Neuron (in vitro differentiated cells): ENCODE measurements at regions not wholly inside any gene's neighbourhood (a gene's known extent, or its start where the extent isn't known, plus 50 kb on each side); places are given as distances from the start of the nearest gene placed in this dataset.

Experiments
- H2AFZ ChIP-seq: one replicate; pipeline ENCODE4 v1.6.1; 2013; ENCODE audit warnings: low read depth, mild to moderate bottlenecking, inconsistent platforms, low read length, moderate library complexity
- H3K27me3 ChIP-seq: one replicate; pipeline ENCODE4 v1.6.1; 2013; ENCODE audit warnings: low read length; ENCODE audit not compliant: insufficient read depth
- H3K36me3 ChIP-seq: one replicate; pipeline ENCODE4 v1.6.1; 2013; ENCODE audit warnings: low read length; ENCODE audit not compliant: insufficient read depth
- H3K4me1 ChIP-seq: one replicate; pipeline ENCODE4 v1.6.1; 2013; ENCODE audit warnings: low read length; ENCODE audit not compliant: insufficient read depth
- H3K4me3 ChIP-seq: 2 replicates; pipeline ENCODE4 v1.5.1; 2013; ENCODE audit warnings: mild to moderate bottlenecking, low read length, moderate library complexity
- H3K9me3 ChIP-seq: one replicate; pipeline ENCODE4 v1.6.1; 2013; ENCODE audit warnings: low read length

DNA sequence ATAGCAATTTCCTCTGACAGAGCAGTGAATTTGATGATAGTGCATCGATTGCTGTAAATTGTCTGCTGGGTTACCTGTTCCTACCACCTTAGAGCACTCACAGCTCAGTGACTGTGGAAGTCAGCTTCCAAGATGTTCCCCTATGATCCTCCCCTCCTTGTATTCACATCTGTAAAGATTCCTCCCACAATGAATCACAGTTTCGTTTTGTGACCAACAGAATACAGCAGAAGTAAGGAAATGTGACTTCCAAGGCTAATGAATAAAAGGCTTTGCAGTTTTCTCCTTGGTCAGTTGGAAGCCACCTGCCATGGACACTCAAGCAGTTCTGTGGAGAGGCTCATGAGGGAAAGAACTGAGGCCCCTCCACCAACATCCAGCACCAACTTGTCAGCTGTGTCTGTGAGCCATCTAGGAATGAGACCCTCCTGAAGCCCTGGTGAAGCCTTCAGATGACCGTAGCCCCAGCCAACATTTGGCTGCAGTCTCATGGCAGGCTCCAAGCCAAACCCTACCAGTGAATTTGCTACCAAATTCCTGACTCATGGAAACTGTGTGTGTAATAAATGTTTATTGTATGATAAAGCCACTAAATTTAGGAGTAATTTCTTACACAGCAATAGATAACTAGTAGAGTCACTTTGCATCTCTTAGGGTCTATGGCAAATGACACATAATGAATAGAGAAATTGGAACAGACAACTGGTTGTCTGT is 309.5 kb upstream of the NPVF start:
- H3K36me3 ChIP-seq, result no peaks in the 10 kb centered on the region
- no peak overlapping the region for H2AFZ ChIP-seq
- peaks cover 16% of the 10 kb centered on the region for H3K27me3 ChIP-seq
- no peaks in the 10 kb centered on the region for H3K9me3 ChIP-seq
- no peaks in the 10 kb centered on the region for H3K4me1 ChIP-seq
- no peak overlapping the region for H3K4me3 ChIP-seq

DNA sequence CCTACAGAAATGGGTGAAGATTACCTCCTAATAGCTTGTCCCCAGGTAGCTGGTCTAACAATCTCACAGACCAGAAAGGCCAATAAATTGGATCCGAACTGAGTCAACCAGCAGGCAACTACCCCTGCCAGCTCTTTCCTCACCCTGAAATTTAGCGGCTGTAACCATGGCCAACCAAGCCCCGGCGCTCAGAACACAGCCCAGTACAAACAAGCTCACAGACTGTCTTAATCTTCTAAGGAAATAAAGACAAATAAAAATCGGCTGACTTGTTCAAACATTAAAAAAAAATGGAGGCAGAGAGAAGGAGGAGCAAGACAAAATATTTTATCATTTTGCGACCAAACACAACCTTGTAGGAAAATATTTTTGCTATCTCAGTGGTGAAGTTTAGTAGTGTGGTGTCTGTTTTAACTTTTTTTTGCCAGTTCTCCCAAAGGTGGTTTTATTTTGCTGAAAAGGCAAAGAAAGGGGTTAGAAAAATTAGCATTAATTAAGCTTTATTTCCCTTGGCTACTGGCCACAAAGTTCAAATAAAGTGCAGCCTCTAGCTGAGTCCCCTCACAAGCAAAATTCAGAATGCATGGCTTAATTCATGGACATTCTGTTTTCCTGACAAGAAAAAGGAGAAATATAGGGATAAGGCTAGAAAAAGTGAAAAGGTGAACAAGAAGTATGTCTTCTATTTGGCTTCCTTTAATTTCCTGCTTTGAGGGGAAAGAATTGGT is 313.0 kb upstream of the NPVF start:
- Histone ChIP-seq H2AFZ (no peak overlapping the region), H3K4me1 (no peaks in the 10 kb centered on the region), H3K9me3 (no peaks in the 10 kb centered on the region), H3K36me3 (no peaks in the 10 kb centered on the region), H3K4me3 (no peak overlapping the region), H3K27me3 (peaks cover 17% of the 10 kb centered on the region)

DNA sequence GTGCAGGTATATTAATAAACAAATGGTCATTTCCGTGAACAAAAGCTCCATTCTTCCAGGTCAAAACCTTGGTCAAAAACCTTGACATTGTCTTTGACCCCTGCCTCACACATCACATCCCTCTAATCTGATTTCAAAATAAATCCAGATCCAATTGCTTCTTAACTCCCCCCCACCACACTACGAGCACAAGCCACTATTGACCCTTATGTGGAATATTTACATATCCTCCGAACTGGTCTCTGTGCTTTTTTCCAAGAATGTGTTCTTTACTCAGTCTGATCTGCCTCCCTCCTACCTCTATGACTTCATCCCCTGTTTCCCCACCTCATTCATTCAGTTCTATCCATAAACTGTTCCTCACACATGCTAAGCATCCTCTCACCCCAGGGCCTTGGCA is 313.6 kb upstream of the NPVF start:
- peaks cover 17% of the 10 kb centered on the region for H3K27me3 ChIP-seq
- H2AFZ ChIP-seq, result no peak overlapping the region
- no peaks in the 10 kb centered on the region for H3K9me3 ChIP-seq
- no peaks in the 10 kb centered on the region for H3K36me3 ChIP-seq
- no peaks in the 10 kb centered on the region for H3K4me1 ChIP-seq
- no peak overlapping the region for H3K4me3 ChIP-seq

DNA sequence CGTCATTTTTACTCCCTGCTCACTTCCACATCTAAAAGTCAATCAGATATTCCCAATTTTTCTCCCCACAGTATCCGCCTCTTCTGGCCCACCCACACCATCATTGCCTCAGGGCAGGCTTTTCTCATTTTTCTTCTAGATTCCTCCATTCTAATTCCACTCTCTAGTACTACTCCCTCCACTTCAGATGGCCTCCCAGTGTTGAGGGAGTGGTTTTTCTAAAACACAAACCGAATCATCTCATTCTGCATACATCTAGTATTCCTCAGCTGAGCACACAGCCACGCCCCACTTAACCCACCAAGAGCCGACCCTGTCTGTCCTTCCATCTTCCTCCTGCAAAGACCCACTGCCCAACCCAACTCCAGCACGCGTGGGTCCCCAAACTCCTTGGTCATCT is 314.9 kb upstream of the NPVF start:
- Histone ChIP-seq H3K4me1 (no peaks in the 10 kb centered on the region), H2AFZ (no peak overlapping the region), H3K36me3 (no peaks in the 10 kb centered on the region), H3K4me3 (no peak overlapping the region), H3K27me3 (peaks cover 14% of the 10 kb centered on the region), H3K9me3 (no peaks in the 10 kb centered on the region)

DNA sequence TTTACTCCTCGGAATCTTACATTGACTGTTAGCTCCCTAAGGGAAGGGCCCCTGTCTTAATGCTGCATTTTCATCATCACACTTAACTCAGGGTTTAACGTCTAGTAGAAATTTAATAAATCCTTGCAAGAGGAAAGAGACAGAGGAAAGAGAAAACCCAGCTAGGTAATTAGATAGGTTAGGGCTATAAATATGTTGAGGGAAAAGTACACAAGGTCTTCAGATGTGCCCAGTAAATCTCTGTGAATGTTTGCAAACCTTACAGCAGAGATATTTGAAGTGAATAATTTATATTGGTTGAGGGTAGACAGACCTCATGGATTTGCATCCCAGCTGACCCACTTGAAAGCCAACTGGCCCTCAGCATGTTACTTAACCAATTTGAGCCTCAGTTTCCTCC is 315.5 kb upstream of the NPVF start:
- no peaks in the 10 kb centered on the region for H3K9me3 ChIP-seq
- H3K4me1 ChIP-seq, result no peaks in the 10 kb centered on the region
- H2AFZ ChIP-seq, result no peak overlapping the region
- H3K4me3 ChIP-seq, result no peak overlapping the region
- peaks cover 12% of the 10 kb centered on the region for H3K27me3 ChIP-seq
- no peaks in the 10 kb centered on the region for H3K36me3 ChIP-seq

DNA sequence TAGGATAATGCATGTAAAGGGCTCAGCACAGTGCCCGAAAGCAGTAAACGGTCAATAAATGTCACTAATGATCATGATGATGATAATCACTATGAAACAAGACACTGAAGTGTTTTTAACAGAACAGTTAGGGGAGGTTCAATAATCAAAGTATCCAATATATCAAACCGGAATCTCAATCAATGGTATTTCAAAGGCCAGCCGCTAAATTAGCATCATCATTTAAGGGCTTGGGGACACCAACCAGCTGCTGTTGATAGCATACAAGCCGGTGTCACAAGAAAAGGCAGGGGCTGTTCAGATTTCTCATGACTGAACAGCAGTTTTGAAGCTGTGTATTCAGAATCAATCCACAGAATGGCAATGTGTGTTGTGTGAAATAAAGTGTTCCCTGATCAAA is 316.0 kb upstream of the NPVF start:
- Histone ChIP-seq H3K27me3 (peaks cover 11% of the 10 kb centered on the region), H3K9me3 (no peaks in the 10 kb centered on the region), H2AFZ (no peak overlapping the region), H3K4me3 (no peak overlapping the region), H3K4me1 (peaks cover 2% of the 10 kb centered on the region), H3K36me3 (no peaks in the 10 kb centered on the region)

DNA sequence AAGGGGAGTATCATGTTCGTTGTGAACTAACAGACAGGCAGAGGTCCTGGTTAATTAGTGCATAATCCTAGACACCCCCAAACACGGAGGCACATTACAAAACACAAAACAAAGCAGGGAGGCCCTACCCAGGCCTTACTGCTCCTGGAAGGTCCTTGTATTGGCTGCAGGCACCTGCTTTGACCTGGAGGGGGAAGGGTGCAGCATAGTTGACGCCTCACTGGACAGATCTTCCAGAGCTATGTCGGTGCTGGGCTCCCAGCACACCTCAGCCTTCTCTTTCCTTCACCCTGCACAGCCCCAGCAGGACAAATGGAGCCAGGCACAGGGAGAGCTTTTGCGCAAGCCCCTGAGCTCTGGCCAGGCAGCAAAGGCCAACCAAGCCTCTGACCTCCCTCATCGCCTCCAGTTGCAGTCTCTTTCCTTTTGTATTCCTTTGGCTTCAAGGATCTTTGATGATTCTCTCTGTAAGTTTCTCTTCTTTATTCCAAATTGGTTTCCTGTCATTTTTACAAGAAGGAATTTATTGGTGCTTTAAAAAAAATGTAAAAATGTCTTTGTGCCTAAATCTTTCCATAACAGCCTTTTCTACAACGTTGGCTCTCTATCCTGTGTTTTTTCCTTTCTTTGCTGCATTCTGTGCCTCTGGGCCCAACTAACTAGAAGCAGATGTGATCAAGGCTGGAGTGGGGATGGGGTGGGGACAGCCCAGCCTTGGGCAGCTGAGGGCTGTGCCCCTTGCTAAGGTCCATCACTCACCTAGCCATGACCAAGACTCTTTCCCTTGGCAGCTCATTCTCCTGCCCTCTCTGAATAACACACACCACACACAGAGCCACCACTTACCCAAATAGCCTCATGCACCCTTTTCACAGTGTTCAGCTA is 317.1 kb upstream of the NPVF start:
- Histone ChIP-seq H3K4me3 (no peak overlapping the region), H3K4me1 (peaks cover 4% of the 10 kb centered on the region), H3K36me3 (no peaks in the 10 kb centered on the region), H3K27me3 (peaks cover 11% of the 10 kb centered on the region), H2AFZ (no peak overlapping the region), H3K9me3 (no peaks in the 10 kb centered on the region)

DNA sequence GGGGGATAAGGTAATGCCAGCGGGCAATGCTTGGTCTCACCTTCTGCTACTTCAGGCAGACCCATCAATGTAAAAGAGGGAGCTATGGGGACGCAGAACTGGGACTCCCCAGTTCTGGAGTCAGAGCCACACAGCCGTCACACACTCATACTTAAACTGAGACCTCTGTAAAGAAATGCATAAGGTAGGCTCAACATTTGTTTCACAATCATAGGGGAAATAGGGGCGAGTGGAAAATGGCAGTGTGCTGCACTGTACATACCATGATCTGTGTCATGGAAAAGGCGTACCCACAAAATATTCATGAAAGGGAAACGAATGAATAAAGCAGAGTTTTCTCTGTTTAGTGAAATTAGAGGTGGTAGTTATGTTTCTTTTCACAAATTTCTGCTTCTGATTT is 318.0 kb upstream of the NPVF start:
- peaks cover 4% of the 10 kb centered on the region for H3K4me1 ChIP-seq
- H3K9me3 ChIP-seq, result no peaks in the 10 kb centered on the region
- H2AFZ ChIP-seq, result no peak overlapping the region
- no peaks in the 10 kb centered on the region for H3K36me3 ChIP-seq
- H3K27me3 ChIP-seq, result peaks cover 7% of the 10 kb centered on the region
- no peak overlapping the region for H3K4me3 ChIP-seq

DNA sequence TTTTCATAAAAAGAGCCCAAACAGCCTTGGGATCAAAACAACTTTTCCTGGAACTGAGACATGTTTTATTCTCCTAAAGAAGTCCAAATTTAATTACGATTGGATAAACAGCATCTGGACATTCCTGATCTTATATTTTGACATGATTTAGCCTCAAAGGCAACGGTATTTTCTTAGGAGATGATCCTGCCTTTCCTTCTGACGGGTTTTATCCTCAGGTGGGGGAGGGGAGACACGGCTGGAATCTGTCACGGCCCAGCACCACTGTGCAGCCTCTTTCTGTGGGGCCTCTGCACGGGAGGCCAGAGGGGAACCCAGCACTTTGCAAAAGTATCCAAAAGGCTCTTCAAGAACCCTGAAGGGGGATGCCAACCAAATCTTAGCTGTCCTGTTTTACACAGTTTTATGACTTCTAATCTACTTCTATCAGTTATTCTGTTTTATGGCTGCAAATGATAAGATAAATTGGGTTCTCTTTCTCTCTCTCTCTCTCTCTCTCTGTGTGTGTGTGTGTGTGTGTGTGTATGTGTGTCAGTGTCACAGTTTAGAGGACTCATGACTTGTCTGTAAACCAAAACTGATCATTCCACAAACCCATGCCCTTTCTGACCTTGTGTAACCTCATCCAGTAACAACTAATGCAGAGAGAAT is 321.1 kb upstream of the NPVF start:
- H3K27me3 ChIP-seq, result peaks cover 6% of the 10 kb centered on the region
- peak overlapping the region; percentile 23 for H2AFZ ChIP-seq
- peaks cover 11% of the 10 kb centered on the region for H3K4me1 ChIP-seq
- no peaks in the 10 kb centered on the region for H3K9me3 ChIP-seq
- no peak overlapping the region for H3K4me3 ChIP-seq
- no peaks in the 10 kb centered on the region for H3K36me3 ChIP-seq

DNA sequence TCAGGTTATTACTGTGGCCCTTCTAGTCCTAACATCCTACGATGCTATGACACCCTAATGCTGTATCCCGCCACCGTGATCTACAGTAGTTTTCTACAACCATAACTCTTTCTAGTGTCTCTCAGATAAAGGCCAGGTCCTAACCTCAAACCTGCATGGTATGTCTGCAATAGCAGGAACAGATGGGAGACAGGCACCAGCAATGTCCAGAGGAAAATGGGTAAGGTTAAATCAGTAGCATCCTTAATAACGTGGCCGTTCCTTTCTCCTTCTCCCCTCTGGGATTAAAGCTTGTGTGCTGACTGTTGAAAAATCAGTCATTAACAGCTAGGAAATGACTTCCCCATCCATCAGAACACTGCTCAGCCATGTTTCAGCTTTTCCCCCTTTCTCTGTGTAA is 321.9 kb upstream of the NPVF start:
- Histone ChIP-seq H3K9me3 (no peaks in the 10 kb centered on the region), H3K4me1 (peaks cover 11% of the 10 kb centered on the region), H2AFZ (no peak overlapping the region), H3K27me3 (peaks cover 4% of the 10 kb centered on the region), H3K4me3 (no peak overlapping the region), H3K36me3 (no peaks in the 10 kb centered on the region)

DNA sequence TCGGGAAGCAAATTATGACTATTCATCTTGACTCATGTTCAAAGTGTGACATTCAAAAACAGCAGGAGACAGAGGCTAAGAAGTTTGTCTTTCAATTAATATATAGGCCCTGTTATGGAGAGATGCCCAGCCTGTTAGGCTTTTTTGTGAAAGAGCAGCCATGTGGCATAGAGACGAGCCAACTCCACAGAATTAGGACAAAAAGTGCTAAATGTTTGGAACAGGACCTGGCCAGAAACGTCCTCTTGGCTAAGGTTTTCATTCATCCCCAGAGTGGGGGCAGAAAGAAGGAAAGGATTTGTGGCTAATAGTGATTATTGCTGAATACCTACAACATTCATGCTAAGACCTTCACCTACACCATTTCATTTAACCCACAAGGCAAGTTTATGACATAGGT is 324.7 kb upstream of the NPVF start:
- Histone ChIP-seq H3K9me3 (no peaks in the 10 kb centered on the region), H3K27me3 (no peaks in the 10 kb centered on the region), H2AFZ (no peak overlapping the region), H3K4me3 (no peak overlapping the region), H3K36me3 (no peaks in the 10 kb centered on the region), H3K4me1 (peaks cover 18% of the 10 kb centered on the region)

DNA sequence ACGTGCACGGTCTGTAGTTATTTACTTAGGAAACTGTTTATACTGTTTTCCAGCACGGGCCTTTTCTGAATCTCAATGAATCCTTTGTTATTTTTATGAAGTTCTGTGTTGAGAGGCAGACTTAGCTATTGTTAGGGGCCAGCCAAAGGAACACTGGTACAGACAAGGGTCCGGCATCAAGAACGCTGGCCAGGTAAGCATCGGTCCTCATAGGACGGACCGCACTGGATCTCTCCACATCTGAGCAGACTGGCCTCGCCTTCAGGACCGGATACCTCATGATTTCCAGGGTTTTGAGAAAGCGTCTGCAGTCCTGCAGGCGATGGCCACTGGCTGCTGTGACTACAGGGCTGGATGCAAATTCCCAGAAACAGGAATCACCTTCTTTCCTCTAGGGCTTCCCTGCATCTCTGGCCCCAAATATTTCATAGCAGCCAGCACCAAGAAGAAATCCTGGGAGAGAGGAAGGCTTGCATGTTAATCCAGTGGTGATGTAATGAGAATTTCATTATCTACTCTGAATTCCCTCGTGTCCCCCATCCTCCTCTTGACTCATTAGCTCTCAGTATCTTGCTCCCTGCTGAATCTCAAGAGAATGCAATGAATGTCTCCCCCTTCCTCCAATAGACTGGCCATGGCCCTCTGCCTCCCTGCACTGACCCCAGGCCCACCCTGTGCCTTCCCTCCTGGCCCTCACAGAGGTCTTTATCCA is 325.4 kb upstream of the NPVF start:
- Histone ChIP-seq H3K4me1 (peaks cover 18% of the 10 kb centered on the region), H3K4me3 (no peak overlapping the region), H2AFZ (no peak overlapping the region), H3K9me3 (no peaks in the 10 kb centered on the region), H3K36me3 (no peaks in the 10 kb centered on the region), H3K27me3 (no peaks in the 10 kb centered on the region)
